ENCODE measurements at regions not wholly inside any gene's neighbourhood (a gene's known extent, or its start where the extent isn't known, plus 50 kb on each side); places are given as distances from the start of the nearest gene placed in this dataset.

DNA sequence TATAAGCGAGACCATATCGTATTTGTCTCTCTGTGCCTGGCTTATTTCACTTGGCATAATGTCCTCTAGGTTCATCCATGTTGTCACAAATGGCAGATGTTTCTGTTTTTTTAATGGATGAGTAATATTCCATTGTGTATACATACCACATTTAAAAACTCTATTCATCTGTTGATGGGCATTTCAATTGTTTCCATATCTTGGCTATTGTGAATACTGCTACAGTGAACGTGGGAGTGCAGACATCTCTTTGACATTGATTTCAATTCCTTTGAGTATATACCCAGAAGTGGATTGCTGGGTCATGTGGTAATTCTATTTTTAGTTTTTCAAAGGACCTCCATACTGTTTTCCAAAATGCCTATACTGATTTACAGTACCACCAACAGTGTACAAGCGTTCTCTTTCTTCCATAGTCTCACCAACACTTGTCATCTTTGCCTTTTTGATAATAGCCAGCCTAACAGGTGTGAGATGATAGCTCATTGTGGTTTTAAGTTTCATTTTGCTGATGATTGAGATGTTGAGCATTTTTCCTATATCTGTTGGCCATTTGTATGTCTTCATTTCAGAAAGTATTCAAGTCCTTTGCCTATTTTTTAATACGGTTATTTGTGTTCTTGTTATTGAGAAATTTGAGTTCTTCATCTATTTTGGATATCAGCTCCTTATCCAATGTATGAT lies 194.7 kb upstream of the E2F8 start:
- Histone ChIP-seq H3K9ac (ENCODE audit: insufficient read depth, low read length, poor library complexity, severe bottlenecking) (no peak overlapping the region), H2AFZ (ENCODE audit: insufficient read depth, low read depth, low read length, poor library complexity, severe bottlenecking) (no peak overlapping the region), H3K36me3 (replicated peaks in 1 of 2; ENCODE audit: control insufficient read depth in 1 of 2, insufficient read depth in 2 of 2, low read length in 2 of 2) (no peaks in the 10 kb centered on the region), H3K4me3 (replicated peaks in 1 of 3; ENCODE audit: low read depth in 2 of 3, low read length in 3 of 3) (no peak overlapping the region), H3K4me2 (replicated peaks; ENCODE audit: extremely low read depth, low read length, poor library complexity, severe bottlenecking) (no peak overlapping the region), H3K79me2 (ENCODE audit: insufficient read depth, low read length) (no peaks in the 10 kb centered on the region), H3K27me3 (ENCODE audit: control insufficient read depth in 2 of 2, insufficient read depth in 2 of 2, low read length in 2 of 2) (no peaks in the 10 kb centered on the region), H4K20me1 (ENCODE audit: insufficient read depth, low read length) (no peaks in the 10 kb centered on the region), H3K9me3 (replicated peaks in 1 of 2; ENCODE audit: control insufficient read depth in 1 of 2, insufficient read depth in 1 of 2, low read length in 2 of 2) (no peaks in the 10 kb centered on the region), H3K27ac (ENCODE audit: low read depth in 1 of 2, low read length in 2 of 2) (no peak overlapping the region), H3K4me1 (ENCODE audit: control insufficient read depth in 1 of 2, insufficient read depth in 2 of 2, low read length in 2 of 2) (no peaks in the 10 kb centered on the region)
- WGBS (ENCODE audit: insufficient coverage): no CpG with 5 or more reads among the region's 5 CpGs
- Mint-ChIP-seq H3K4me1 (no peaks in the 10 kb centered on the region), H3K27ac (no peak overlapping the region), H3K27me3 (ENCODE audit: low read depth in 3 of 3) (peaks cover 3% of the 10 kb centered on the region in 3 donors), H3K4me3 (no peak overlapping the region), H3K9me3 (peaks cover 0 to 4% (median 0%) of the 10 kb centered on the region in 7 donors), H3K36me3 (no peaks in the 10 kb centered on the region)
- intact Hi-C loops (cut with micrococcal nuclease): no loop called here
- TF ChIP-seq CTCF (IDR thresholded peaks at IDR 0.05): no peak
- no peak for DNase-seq

GRCh38 chr11:19433791-19434190 lies 193.0 kb upstream of the E2F8 start:
- Histone ChIP-seq H3K27ac (ENCODE audit: low read depth in 1 of 2, low read length in 2 of 2) (no peak overlapping the region), H3K4me2 (replicated peaks; ENCODE audit: extremely low read depth, low read length, poor library complexity, severe bottlenecking) (no peak overlapping the region), H2AFZ (ENCODE audit: insufficient read depth, low read depth, low read length, poor library complexity, severe bottlenecking) (no peak overlapping the region), H3K4me3 (replicated peaks in 1 of 3; ENCODE audit: low read depth in 2 of 3, low read length in 3 of 3) (no peak overlapping the region), H3K4me1 (ENCODE audit: control insufficient read depth in 1 of 2, insufficient read depth in 2 of 2, low read length in 2 of 2) (no peaks in the 10 kb centered on the region), H3K9ac (ENCODE audit: insufficient read depth, low read length, poor library complexity, severe bottlenecking) (no peak overlapping the region), H3K27me3 (ENCODE audit: control insufficient read depth in 2 of 2, insufficient read depth in 2 of 2, low read length in 2 of 2) (no peaks in the 10 kb centered on the region), H4K20me1 (ENCODE audit: insufficient read depth, low read length) (no peaks in the 10 kb centered on the region), H3K9me3 (replicated peaks in 1 of 2; ENCODE audit: control insufficient read depth in 1 of 2, insufficient read depth in 1 of 2, low read length in 2 of 2) (no peaks in the 10 kb centered on the region), H3K36me3 (replicated peaks in 1 of 2; ENCODE audit: control insufficient read depth in 1 of 2, insufficient read depth in 2 of 2, low read length in 2 of 2) (no peaks in the 10 kb centered on the region), H3K79me2 (ENCODE audit: insufficient read depth, low read length) (no peaks in the 10 kb centered on the region)
- DNase-seq: no peak
- intact Hi-C loops (cut with micrococcal nuclease): no loop called here
- H3K27me3 Mint-ChIP-seq (ENCODE audit: low read depth in 3 of 3): peaks cover 0 to 3% (median 3%) of the 10 kb centered on the region in 3 donors
- H3K4me3 Mint-ChIP-seq: no peak overlapping the region
- peaks cover 0 to 2% (median 0%) of the 10 kb centered on the region in 7 donors for H3K9me3 Mint-ChIP-seq
- no peak for TF ChIP-seq CTCF (IDR thresholded peaks at IDR 0.05)
- H3K36me3 Mint-ChIP-seq: no peaks in the 10 kb centered on the region
- no peak overlapping the region for H3K27ac Mint-ChIP-seq
- 60% methylated on average over 1 of the region's 1 CpG for WGBS (ENCODE audit: insufficient coverage)
- H3K4me1 Mint-ChIP-seq: no peaks in the 10 kb centered on the region
